ENCODE measurements at regions not wholly inside any gene's neighbourhood (a gene's known extent, or its start where the extent isn't known, plus 50 kb on each side); places are given as distances from the start of the nearest gene placed in this dataset.

- TF ChIP-seq CTCF (IDR thresholded peaks at IDR 0.05) (no peak), NFIC (IDR thresholded peaks at IDR 0.05; ENCODE audit: borderline replicate concordance) (no peak), RAD21 (IDR thresholded peaks at IDR 0.05; ENCODE audit: low read length) (no peak), FOXM1 (IDR thresholded peaks at IDR 0.05; ENCODE audit: low read depth) (no peak), SIN3A (IDR thresholded peaks at IDR 0.05; ENCODE audit: borderline replicate concordance, low read depth, low read length) (no peak), SMC3 (IDR thresholded peaks at IDR 0.05; ENCODE audit: low read depth, low read length) (no peak), POLR2AphosphoS5 (IDR thresholded peaks at IDR 0.05; ENCODE audit: low read depth, low read length) (no peak), TAF1 (IDR thresholded peaks at IDR 0.05; ENCODE audit: borderline replicate concordance, low read depth, low read length) (no peak), TCF12 (IDR thresholded peaks at IDR 0.05) (no peak), ELF1 (IDR thresholded peaks at IDR 0.05) (no peak), RFX5 (IDR thresholded peaks at IDR 0.05; ENCODE audit: low read length) (no peak), YY1 (IDR thresholded peaks at IDR 0.05; ENCODE audit: low read depth) (no peak)
Measured at GRCh38 chr19:5265260-5265659, 75.4 kb downstream of the PTPRS start.

Measured in SK-N-SH (cell line).